HL-60 (cell line): ENCODE measurements at regions not wholly inside any gene's neighbourhood (a gene's known extent, or its start where the extent isn't known, plus 50 kb on each side); places are given as distances from the start of the nearest gene placed in this dataset.

Experiments
- CTCF ChIP-seq: IDR thresholded peaks from one replicate; pipeline ENCODE4 v1.5.1; 2011; ENCODE audit warnings: low read length, control low read depth, inconsistent platforms; ENCODE audit not compliant: insufficient read depth
- GABPA ChIP-seq: IDR thresholded peaks from 2 replicates; pipeline ENCODE4 v1.6.1; 2012; ENCODE audit warnings: low read depth
- POLR2AphosphoS5 ChIP-seq: IDR thresholded peaks from 2 replicates; pipeline ENCODE4 v1.6.1; 2012; ENCODE audit warnings: low read depth
- REST ChIP-seq: IDR thresholded peaks from 2 replicates; pipeline ENCODE4 v1.6.1; 2012; ENCODE audit warnings: low read depth; ENCODE audit not compliant: insufficient replicate concordance
- SPI1 ChIP-seq: IDR thresholded peaks from 2 replicates; pipeline ENCODE4 v1.6.1; 2012; ENCODE audit warnings: low read depth, mild to moderate bottlenecking, borderline replicate concordance

GRCh38 chr5:175032013-175032412 lies 307.6 kb downstream of the MSX2 start:
- TF ChIP-seq CTCF, result no peak
- no peak for TF ChIP-seq GABPA
- no peak for TF ChIP-seq POLR2AphosphoS5
- TF ChIP-seq REST, result no peak
- no peak for TF ChIP-seq SPI1
